ENCODE measurements at regions not wholly inside any gene's neighbourhood (a gene's known extent, or its start where the extent isn't known, plus 50 kb on each side); places are given as distances from the start of the nearest gene placed in this dataset.

- TF ChIP-seq POLR2A (IDR thresholded peaks at IDR 0.05; ENCODE audit: low read depth, low read length) (no peak), TAF1 (IDR thresholded peaks at IDR 0.05; ENCODE audit: borderline replicate concordance, low read depth, low read length) (no peak)
Measured at GRCh38 chr13:90261343-90261742, 1086.1 kb upstream of the MIR17HG start.

Data from GM12892 (cell line).